Hematopoietic multipotent progenitor cell treated with erythropoietin and hydrocortisone succinate and interleukin-3 and kit ligand, for 6 days (in vitro differentiated cells): ENCODE measurements at regions not wholly inside any gene's neighbourhood (a gene's known extent, or its start where the extent isn't known, plus 50 kb on each side); places are given as distances from the start of the nearest gene placed in this dataset.
A peak's percentile ranks its signal among the peaks of the same experiment; 100 is the strongest.

ENCODE experiments used
- DNase-seq: peaks from one replicate; pipeline ENCODE4 v3.0.0-alpha.2; 2015

GRCh38 chr9:118215549-118215948, 511.3 kb downstream of the TLR4 start:
- DNase-seq: no peak

DNA sequence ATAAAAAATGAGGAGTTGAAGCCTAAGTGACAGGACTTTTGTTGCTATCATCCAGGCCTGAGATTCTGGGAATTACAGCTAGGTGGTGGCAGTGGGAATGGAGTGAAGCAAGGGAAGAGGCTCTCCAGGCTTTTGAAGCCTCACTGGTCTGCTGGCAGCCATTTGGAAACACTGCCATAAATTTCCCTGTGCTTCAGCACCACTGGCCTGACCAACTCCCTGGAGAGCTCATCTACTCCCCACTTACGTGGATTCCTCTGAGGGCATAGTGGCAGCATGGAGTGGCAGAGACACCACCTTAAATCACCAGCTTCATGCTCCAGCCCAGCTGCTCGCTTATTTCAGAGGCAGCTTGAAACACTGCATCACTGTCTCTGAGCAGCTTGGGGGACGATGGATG, 518.2 kb downstream of the TLR4 start:
- no peak for DNase-seq

GRCh38 chr9:118223111-118223510, 518.9 kb downstream of the TLR4 start:
- DNase-seq: no peak

DNA sequence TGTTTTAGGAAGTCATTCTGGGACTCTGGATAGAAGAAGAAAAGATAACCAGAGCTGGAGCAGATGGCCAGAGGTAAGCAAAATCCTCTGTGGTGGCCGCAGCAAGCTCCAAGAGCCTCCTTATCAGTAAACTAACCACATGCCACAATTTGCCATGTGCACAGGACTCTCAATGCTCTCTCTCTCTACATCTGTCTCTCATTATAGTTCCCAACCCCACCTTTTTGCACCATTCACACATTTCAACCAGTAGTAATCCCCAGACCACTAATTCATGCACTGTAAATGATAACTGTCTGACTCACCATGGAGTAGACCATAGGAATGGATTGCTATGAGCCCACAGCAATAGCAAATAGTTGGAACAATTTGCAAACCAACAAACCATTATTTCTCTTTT, 526.1 kb downstream of the TLR4 start:
- DNase-seq: no peak

- peak; percentile 2 for DNase-seq
Observed at GRCh38 chr9:118236625-118237024, 532.4 kb downstream of the TLR4 start.

GRCh38 chr9:118238139-118238538, 533.9 kb downstream of the TLR4 start:
- DNase-seq: no peak

- no peak for DNase-seq
Observed at GRCh38 chr9:118252027-118252426, 547.8 kb downstream of the TLR4 start.

- no peak for DNase-seq
Observed at GRCh38 chr9:118262191-118262590, 558.0 kb downstream of the TLR4 start.

GRCh38 chr9:118263949-118264348, 559.7 kb downstream of the TLR4 start:
- no peak for DNase-seq

DNA sequence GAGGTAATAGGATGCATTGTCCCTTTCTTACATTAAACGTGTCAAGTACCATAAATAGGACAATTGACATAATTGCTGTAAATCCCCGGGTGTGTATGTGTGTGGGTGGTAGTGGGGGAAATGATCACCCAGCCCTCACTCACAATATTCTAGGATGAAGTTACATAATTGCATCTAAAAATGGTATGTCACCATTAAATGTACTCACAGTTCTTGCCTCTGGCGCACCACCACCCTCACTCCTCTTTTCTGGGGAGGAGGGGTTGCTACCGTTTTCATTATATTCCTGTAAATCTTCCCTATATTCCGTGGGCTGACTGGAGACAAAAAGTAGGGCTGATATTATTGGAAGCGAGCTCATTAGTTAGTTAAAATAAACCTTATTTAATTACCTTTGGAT, 563.8 kb downstream of the TLR4 start:
- no peak for DNase-seq

- DNase-seq: no peak
Observed at GRCh38 chr9:118269623-118270022, 565.4 kb downstream of the TLR4 start.

DNA sequence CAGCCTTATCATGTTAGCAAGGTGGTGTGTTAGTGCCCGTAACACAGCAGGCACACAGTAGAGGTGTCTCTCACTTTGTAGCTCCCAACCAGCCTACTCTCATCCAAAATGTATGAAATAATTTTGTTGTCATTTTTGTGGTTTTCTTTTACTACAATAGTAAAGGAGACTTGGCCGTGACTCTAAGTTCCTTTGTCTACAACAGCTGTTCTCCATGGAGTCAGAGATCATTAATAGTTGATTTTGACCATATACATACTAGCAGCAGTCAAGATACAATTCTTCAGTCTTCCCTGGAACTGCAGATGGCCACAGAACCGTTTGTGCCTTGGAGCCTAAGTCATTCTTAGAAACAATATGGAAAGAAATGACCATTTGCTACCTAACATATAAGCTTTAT, 567.1 kb downstream of the TLR4 start:
- no peak for DNase-seq

- no peak for DNase-seq
Observed at GRCh38 chr9:118271936-118272335, 567.7 kb downstream of the TLR4 start.

DNA sequence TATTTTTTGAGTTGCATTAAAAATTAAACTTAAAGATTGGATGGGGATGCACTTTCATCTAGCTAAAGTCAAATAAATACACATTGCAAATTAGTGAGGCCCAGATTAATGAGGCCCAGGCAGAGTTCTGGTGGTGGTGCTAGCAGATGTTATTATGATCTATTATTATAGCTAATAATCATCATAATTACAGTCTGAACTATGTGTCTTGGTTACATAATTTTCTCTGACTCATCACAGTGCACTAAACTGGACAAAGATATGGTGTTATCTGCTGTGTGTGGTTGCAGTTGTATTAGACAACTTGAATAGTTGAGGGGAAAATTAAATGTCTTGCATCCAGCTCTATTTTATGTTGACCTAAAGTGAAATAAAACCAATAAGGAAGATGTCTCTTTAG, 568.8 kb downstream of the TLR4 start:
- no peak for DNase-seq

GRCh38 chr9:118276784-118277183, 572.6 kb downstream of the TLR4 start:
- no peak for DNase-seq

- no peak for DNase-seq
Observed at GRCh38 chr9:118281772-118282171, 577.6 kb downstream of the TLR4 start.

DNA sequence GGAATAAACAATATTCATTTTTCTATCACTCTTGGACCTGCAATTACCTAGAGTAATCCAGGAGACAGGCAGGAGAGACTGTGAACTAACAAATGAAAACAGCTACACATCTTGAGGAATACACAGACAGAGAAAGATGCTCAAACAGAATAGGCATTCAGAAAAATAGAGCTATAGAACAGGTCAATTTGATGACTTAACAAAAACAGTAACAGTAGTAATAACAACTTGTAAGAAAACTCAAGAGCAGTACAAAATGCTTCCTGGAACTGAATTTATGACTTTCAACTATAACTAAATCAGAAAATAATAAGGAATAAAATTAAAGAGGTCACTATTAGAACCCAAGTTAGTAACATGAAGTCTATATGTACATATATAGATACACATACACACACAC, 579.3 kb downstream of the TLR4 start:
- DNase-seq: no peak

- no peak for DNase-seq
Observed at GRCh38 chr9:118290116-118290515, 585.9 kb downstream of the TLR4 start.

DNA sequence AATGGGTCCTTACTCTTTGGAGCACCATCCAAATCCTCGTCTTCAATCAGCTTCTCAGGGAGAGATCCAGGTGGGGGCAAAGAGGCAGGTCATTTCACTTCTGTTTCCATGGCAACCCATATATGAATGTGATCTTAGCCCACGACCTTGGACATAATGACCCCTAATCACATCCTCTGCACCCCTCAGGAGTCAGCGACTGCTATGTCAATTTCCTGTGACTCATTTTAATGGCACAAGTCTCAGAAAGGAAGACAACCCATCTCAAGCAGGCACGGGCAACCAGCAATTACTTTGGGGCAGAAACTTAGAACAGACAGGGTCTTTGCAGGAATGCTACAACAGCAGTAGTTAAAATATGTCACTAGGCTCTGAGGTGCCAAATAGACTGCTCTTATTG, 591.2 kb downstream of the TLR4 start:
- DNase-seq: no peak

DNA sequence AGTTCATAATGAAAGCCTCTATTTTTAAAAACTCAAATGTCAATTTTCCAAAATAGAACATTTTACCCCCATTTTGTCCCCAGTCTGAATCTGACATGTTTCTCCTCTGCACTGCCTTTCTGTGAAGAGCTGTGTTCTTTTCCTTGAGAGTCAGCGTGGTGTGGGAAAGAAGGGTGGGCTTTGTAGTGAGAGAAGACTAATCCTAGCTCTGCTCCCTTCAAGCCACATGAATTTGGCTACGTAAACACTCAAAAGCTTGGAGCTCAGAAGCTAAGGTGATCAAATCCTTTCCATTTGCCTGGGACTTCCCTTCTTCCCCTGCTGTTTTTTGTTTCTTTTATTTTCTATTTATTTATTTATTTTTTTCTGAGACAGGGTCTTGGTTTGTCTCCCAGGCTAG, 598.5 kb downstream of the TLR4 start:
- no peak for DNase-seq

GRCh38 chr9:118303216-118303615, 599.0 kb downstream of the TLR4 start:
- DNase-seq: no peak

GRCh38 chr9:118305331-118305730, 601.1 kb downstream of the TLR4 start:
- DNase-seq: no peak

GRCh38 chr9:118306801-118307200, 602.6 kb downstream of the TLR4 start:
- no peak for DNase-seq

- DNase-seq: no peak
Observed at GRCh38 chr9:118313965-118314364, 609.8 kb downstream of the TLR4 start.

DNA sequence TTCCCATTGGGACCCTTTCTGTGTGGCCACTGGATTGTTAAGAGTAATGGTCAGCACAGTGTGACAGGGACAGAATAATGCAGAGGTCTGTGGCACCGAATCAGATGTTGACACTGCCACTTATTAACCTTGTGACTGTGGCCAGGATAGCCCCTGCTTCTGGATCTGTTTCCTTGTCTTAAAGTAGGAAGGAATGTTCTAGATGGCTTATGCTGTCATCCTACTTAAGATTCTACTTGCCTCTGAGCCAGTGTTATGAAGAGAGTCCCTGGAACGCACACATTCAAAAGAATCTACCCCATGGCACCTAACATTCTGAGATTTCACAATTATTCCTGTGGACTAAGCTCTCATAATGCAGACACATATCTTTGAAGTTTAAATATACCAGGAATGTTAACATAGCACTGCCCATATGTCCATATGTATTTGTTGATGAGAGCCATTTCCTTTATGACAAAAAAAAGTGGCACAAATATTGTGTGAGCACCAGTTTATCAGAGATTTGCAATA, 612.7 kb downstream of the TLR4 start:
- DNase-seq: no peak
